H7 (cell line): ENCODE measurements at regions not wholly inside any gene's neighbourhood (a gene's known extent, or its start where the extent isn't known, plus 50 kb on each side); places are given as distances from the start of the nearest gene placed in this dataset.

Source experiments
- DNase-seq: peaks from one replicate; pipeline ENCODE4 v3.0.0; 2012
- H3K27me3 ChIP-seq: 2 replicates; pipeline ENCODE4 v1.6.0; 2011; ENCODE audit warnings: mild to moderate bottlenecking, low read length; ENCODE audit not compliant: control insufficient read depth, insufficient read depth
- H3K36me3 ChIP-seq: replicated peaks from 2 replicates; pipeline ENCODE4 v1.5.1; 2011; ENCODE audit warnings: low read length; ENCODE audit not compliant: control insufficient read depth, insufficient read depth
- H3K4me3 ChIP-seq: 2 replicates; pipeline ENCODE4 v1.5.1; 2011; ENCODE audit warnings: low read depth, mild to moderate bottlenecking, control low read depth, low read length, moderate library complexity; ENCODE audit not compliant: insufficient read depth

DNA sequence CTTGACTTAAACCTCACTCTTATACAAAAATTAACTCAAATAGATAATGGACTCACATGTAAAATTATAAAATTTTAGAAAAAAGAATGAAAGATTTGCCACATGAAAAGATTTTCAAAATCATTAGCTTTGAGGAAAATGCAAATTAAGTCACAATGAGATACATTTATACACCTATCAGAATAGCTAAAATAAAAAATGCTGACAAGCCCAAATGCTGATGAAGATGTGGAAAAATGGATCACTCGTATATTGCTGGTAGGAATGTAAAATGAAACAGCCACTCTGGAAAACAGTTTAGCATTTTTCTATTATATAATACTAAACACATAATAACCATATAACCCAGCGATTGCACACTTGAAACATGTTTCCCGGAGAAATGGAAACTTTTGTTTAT is 316.2 kb downstream of the ANKRD50 start:
- Histone ChIP-seq H3K27me3 (no peaks in the 10 kb centered on the region), H3K36me3 (no peaks in the 10 kb centered on the region), H3K4me3 (no peak overlapping the region)
- no peak for DNase-seq

DNA sequence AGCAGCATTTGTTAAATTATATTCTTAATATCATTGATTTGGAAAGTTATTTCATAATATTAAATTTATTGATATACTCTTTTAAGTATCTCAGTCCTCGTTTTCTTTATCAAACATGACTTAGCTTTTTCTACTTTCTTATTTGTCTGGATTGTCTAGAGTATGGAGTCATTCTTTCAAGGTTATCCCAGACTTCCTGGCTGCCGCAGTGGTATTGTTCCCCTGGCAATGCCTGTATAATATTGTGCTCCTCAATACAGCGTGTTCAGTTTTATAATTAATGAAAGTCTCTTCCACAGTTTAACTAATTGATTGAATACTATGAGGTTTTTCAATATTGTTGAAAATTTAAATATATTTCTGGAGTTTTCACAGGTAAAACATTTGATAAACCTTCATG is 310.9 kb downstream of the ANKRD50 start:
- Histone ChIP-seq H3K36me3 (no peaks in the 10 kb centered on the region), H3K27me3 (no peaks in the 10 kb centered on the region), H3K4me3 (no peak overlapping the region)
- no peak for DNase-seq

DNA sequence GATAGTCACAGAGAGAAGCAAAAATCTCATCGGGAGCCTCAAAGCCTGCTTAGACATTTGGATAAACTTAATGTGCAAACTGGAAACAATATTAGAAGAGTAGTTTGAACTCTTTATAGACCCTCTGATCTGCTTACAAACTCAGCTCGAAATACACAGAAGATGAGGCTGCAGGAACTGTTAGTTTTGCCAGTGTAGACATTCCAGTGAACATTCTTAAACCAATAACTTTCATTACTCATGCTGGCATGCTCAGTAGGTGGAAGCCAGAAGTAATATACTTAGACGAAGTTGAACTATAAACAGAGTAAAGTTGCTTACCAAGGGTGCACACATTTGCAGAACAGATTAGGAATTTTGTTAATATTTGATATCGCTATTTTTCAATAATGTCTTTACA is 303.5 kb downstream of the ANKRD50 start:
- no peak for DNase-seq
- no peaks in the 10 kb centered on the region for H3K36me3 ChIP-seq
- H3K27me3 ChIP-seq: no peaks in the 10 kb centered on the region
- H3K4me3 ChIP-seq: no peak overlapping the region

DNA sequence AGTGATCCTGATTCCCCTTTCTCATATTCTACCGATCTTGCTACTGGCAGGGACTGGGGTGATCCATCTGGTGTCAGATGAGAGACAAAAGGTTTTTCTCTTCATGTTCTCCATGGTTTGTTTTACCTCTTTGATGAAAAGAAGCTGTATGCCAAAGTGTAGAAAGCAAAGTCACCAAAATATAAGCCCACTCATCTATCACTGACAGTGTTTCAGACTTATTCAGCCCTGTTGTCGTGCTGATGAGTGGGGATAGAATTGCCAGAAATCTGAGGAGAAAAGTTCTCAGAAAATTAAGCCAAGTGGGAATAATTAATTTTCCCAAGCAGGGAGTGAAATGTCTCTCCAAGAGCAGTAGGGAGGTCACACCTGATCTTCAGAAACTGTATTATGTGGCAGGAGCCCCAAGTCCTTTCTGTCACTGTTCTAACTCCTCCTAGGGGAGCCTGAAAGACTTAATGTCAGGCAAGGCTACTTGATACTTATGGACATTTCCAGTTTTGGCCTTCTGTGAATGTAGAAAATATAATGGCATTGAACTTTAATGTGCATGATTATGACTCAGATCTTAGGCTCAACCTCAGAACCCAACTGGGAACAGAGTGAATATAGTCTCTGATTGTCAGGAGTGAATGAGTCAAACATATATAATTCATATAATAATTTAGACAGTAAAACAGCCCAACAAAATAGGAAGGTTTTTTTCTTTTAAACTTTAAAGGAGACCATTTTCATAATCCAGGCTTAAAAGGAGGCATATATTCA is 298.1 kb downstream of the ANKRD50 start:
- Histone ChIP-seq H3K4me3 (no peak overlapping the region), H3K36me3 (no peaks in the 10 kb centered on the region), H3K27me3 (no peaks in the 10 kb centered on the region)
- no peak for DNase-seq

DNA sequence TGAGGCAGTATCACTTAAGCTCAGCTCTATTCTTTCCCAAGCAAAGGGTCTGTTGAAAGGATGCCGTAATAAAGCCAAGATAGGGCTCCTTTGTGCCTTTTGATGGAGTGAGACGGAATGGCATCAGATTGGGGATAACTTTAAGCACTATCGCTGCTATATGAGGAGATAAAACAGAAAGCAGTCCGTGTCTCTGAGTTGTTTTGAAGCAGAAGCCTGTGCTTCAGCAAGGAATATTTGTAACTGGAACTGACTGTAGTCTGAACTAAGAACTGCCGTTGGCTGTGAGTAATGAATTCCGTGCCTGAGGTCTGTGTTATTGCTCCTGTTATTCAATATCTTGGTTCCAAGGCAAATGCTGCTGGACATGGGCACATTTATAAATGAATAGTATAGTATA is 297.4 kb downstream of the ANKRD50 start:
- no peaks in the 10 kb centered on the region for H3K27me3 ChIP-seq
- H3K4me3 ChIP-seq: no peak overlapping the region
- no peaks in the 10 kb centered on the region for H3K36me3 ChIP-seq
- no peak for DNase-seq

DNA sequence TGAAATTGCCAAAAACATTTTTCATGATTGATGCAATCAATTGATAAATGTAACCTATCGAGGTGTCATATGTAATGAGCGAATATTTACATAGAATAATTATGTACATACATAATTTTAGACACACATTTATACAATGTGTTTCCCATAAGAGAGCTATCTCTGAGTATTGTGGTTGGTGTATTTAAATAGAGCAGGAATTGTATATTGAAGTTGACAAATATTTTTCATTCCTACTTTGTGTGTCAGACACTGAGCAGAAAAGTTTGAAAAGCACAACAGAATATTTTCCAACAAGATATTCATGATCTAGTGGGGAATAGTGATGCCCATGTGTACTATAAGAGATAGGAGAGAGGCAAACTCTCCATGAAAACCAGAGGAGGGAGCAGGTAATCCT is 295.2 kb downstream of the ANKRD50 start:
- Histone ChIP-seq H3K36me3 (no peaks in the 10 kb centered on the region), H3K4me3 (no peak overlapping the region), H3K27me3 (no peaks in the 10 kb centered on the region)
- DNase-seq: no peak

DNA sequence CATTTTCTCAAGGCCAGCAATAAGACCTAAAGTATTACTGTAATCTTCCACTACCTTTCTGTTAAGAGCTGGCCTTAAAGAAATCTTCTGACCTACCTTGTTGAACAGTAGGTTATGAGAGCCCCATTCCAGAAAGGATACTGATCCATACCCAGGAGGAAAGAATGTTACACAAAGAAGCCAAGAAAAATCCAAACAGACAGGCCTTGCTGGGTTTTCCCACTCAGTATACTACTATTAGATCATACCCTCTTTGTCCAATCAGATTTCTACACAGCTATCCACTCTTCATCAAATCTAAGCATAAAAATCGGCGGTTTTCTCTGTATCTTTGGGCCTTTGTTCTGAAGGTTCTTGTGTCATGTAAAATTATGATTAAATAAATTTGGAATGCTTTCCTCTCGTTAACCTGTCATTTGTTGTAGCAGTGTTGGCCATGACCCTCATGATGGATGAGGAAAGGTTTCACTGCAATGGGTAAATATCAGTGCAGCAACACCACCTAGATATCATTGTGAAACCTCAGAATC is 292.3 kb downstream of the ANKRD50 start:
- Histone ChIP-seq H3K4me3 (no peak overlapping the region), H3K27me3 (no peaks in the 10 kb centered on the region), H3K36me3 (no peaks in the 10 kb centered on the region)
- no peak for DNase-seq

DNA sequence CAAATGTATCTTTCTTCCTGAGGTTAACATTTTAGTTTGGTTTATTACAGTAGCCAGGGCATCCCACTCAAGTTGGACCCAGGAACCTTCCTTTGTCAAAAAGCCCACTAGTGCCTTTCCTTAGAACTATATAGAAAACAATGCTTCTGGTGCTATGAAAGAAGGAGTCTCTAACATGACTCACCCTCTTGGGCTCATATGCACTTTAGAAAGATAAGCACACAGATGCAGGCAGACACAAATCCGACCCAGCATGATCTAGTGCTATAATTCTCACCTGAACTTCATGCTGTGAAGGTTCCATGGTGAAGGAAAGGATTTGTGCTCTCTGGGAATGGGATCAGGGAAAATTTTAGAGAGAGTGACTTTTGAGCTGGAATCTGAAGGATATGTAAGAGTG is 289.4 kb downstream of the ANKRD50 start:
- H3K4me3 ChIP-seq: no peak overlapping the region
- DNase-seq: no peak
- no peaks in the 10 kb centered on the region for H3K36me3 ChIP-seq

DNA sequence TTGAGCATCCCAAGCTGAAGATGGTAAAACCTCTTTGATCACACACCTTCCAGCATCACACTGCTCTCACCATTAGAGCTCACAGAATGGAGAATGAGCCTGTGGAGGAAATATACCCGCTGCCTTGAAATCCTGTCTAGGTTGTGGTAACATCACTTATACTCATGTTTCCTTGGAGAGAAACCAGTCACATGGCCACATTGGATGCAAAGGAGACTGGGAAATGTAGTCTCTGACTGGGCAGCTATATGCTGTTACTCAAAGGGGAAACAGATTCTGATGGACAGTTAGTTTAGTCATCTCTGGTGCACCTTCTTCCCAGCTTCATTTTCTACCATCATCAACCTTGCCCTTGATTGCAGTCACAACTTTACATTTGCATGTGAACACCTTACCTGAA is 286.3 kb downstream of the ANKRD50 start:
- H3K36me3 ChIP-seq: no peaks in the 10 kb centered on the region
- no peak for DNase-seq
- no peaks in the 10 kb centered on the region for H3K27me3 ChIP-seq
- H3K4me3 ChIP-seq: no peak overlapping the region

More for the DNA sequence above, 289.4 kb downstream of the ANKRD50 start:
- H3K27me3 ChIP-seq: no peaks in the 10 kb centered on the region

DNA sequence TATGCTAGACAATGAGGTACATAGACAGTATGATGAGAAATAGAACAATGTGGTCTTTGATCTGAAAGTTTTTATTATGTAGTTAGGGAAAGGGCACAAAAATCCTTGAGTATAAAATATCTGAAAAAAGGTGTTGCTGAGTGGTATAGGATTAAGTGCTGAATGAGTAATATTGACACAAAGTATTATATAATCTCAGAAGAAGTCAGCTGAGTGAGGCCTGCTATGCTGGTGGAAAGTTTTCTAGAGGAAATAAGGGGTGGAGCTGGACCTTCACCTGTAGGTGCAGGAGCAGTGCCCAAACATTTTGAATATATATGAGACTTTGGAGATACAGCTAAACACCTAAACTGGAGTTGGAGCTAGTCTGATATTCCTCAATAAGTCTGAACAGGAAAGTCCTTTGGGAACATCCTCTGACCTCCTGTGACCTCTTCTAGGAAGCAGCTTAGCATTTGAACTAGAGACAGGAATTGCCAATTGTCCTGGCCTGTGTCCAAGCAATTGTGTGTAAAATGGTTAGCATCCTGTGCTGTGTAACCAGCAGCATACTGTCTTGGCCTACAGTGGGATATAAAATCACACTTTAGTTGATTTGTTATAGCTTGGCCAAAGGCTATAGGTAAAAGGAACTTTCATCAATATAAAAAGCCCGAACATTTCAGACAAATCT is 285.3 kb downstream of the ANKRD50 start:
- Histone ChIP-seq H3K4me3 (no peak overlapping the region), H3K27me3 (no peaks in the 10 kb centered on the region), H3K36me3 (no peaks in the 10 kb centered on the region)
- no peak for DNase-seq

DNA sequence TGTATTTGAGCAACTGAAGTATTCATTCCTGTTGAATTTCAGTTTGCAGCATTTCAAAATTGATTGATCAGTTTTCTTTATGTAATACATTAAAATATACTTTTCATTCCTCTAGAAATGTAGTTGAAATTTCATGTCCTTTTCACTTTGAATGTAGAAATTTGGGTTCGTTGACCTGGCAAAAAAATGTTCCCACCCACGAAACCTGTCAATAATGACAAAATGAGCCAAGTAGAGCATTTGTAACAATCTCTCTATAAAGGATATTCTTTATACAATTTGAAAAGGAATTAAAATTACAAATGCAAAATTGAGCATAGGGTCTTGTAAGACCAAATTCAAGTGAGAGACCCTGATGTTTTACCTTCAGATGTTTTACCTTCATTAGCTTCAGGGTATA is 283.9 kb downstream of the ANKRD50 start:
- no peaks in the 10 kb centered on the region for H3K36me3 ChIP-seq
- H3K4me3 ChIP-seq: no peak overlapping the region
- H3K27me3 ChIP-seq: no peaks in the 10 kb centered on the region

DNA sequence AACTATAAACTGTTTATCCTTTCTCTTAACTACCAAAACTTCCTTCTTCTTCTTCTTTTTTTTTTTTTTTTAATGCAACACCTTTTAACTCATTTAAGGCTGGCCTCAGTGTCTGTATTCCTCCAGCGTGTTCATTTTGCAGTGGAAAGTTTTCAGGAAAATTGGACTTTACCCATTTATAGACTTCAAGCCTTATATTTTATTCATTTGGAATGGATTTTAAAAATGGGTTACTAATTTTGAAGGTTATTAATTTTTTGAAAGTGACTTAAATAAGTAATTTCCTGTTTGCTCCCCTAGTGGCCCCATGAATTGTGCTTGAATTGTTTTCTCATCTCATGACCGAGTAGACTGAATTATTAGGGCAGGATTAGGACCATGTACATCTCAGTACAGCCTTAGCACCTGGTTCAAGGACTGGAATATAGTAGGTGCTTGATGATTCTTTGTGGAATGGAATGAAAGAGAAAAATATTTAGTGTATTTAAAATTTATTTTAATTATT is 282.7 kb downstream of the ANKRD50 start:
- no peak overlapping the region for H3K4me3 ChIP-seq
- no peaks in the 10 kb centered on the region for H3K27me3 ChIP-seq
- H3K36me3 ChIP-seq: no peaks in the 10 kb centered on the region
- DNase-seq: no peak

More for the DNA sequence above, 283.9 kb downstream of the ANKRD50 start:
- no peak for DNase-seq

DNA sequence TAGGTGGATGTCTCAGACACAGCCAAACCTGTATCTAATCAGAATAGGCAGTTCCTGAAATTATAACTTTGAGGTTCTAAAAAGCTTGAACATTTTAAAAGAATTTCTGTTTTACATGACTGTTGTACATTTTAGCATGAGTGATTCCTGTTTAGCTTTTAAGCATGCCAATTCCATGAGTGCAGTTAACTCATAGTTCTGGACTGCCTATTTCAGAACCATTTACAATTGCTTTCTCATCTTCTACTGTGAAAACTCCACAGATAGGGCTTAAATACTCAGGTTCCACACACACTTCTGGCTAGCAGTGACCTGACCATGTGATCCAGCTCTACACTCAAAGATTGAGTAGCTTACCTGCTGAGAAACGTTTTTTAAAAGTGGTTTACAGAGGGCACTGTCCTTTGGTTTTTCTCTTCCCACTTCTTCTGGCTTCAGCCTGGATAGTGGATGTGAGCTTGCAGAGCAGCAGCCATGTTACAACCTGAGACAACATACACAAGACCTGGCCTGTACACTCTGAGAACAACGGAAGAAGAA is 280.8 kb downstream of the ANKRD50 start:
- Histone ChIP-seq H3K27me3 (no peaks in the 10 kb centered on the region), H3K36me3 (no peaks in the 10 kb centered on the region), H3K4me3 (no peak overlapping the region)
- DNase-seq: no peak

DNA sequence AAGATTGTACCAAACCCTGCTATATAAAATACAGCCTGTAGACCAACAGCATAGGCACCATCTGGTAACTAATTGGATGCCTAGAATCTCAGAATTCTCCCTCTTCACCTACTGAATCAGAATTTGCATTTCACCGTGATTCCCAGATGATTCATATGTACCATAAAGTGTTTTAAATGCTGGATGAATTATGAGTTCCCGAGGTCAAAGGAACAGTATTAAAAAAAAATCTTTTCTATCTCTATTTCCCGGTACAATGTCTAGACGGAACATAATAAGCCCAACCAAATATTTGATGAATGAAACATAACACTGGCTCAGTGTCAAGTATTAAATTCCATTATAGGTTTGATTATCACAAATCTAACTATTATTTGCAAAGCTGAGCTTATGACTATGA is 280.0 kb downstream of the ANKRD50 start:
- H3K4me3 ChIP-seq: no peak overlapping the region
- no peak for DNase-seq
- no peaks in the 10 kb centered on the region for H3K27me3 ChIP-seq
- H3K36me3 ChIP-seq: no peaks in the 10 kb centered on the region

DNA sequence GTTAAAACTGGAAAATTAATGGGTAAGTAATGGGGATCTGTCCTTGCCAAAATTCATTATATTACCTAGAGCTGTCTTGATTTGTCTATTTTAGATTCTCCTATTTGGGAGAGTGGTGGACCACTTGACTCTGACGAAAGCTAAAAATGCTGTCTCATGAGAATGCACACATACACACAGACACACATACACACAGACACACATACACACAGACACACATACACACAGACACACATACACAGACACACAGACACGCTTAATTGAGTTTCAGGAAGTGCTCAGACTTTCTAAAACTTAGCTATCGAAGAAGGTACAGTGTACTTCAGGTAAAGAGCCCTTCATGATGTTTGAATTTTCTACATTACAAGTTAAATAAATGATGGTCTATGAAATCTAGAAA is 279.5 kb downstream of the ANKRD50 start:
- no peaks in the 10 kb centered on the region for H3K36me3 ChIP-seq
- H3K27me3 ChIP-seq: no peaks in the 10 kb centered on the region
- DNase-seq: no peak
- no peak overlapping the region for H3K4me3 ChIP-seq
